ENCODE measurements at regions not wholly inside any gene's neighbourhood (a gene's known extent, or its start where the extent isn't known, plus 50 kb on each side); places are given as distances from the start of the nearest gene placed in this dataset.

- Mint-ChIP-seq H3K27ac (ENCODE audit: unreplicated experiment) (no peak overlapping the region), H3K36me3 (ENCODE audit: low read depth, unreplicated experiment) (no peaks in the 10 kb centered on the region), H3K9me3 (ENCODE audit: unreplicated experiment) (no peaks in the 10 kb centered on the region), H3K27me3 (ENCODE audit: unreplicated experiment) (no peaks in the 10 kb centered on the region), H3K4me3 (ENCODE audit: unreplicated experiment) (no peak overlapping the region), H3K4me1 (ENCODE audit: unreplicated experiment) (no peaks in the 10 kb centered on the region)
- TF ChIP-seq CTCF (IDR thresholded peaks at IDR 0.05; ENCODE audit: unreplicated experiment) = no peak
- DNase-seq (ENCODE audit: low spot score) = no peak
Measured at GRCh38 chr1:104353580-104353979, 603.9 kb downstream of the AMY1C start.

GRCh38 chr1:104358086-104358485 is 608.4 kb downstream of the AMY1C start:
- H3K27ac Mint-ChIP-seq (ENCODE audit: unreplicated experiment) = no peak overlapping the region
- H3K36me3 Mint-ChIP-seq (ENCODE audit: low read depth, unreplicated experiment) = no peaks in the 10 kb centered on the region
- H3K4me1 Mint-ChIP-seq (ENCODE audit: unreplicated experiment) = no peaks in the 10 kb centered on the region
- no peaks in the 10 kb centered on the region for H3K9me3 Mint-ChIP-seq (ENCODE audit: unreplicated experiment)
- H3K27me3 Mint-ChIP-seq (ENCODE audit: unreplicated experiment) = no peaks in the 10 kb centered on the region
- no peak for DNase-seq (ENCODE audit: low spot score)
- H3K4me3 Mint-ChIP-seq (ENCODE audit: unreplicated experiment) = no peak overlapping the region
- TF ChIP-seq CTCF (IDR thresholded peaks at IDR 0.05; ENCODE audit: unreplicated experiment) = no peak

GRCh38 chr1:104358621-104359020 is 608.9 kb downstream of the AMY1C start:
- Mint-ChIP-seq H3K9me3 (ENCODE audit: unreplicated experiment) (no peaks in the 10 kb centered on the region), H3K4me3 (ENCODE audit: unreplicated experiment) (no peak overlapping the region), H3K36me3 (ENCODE audit: low read depth, unreplicated experiment) (no peaks in the 10 kb centered on the region), H3K27me3 (ENCODE audit: unreplicated experiment) (no peaks in the 10 kb centered on the region), H3K4me1 (ENCODE audit: unreplicated experiment) (no peaks in the 10 kb centered on the region), H3K27ac (ENCODE audit: unreplicated experiment) (no peak overlapping the region)
- no peak for DNase-seq (ENCODE audit: low spot score)
- TF ChIP-seq CTCF (IDR thresholded peaks at IDR 0.05; ENCODE audit: unreplicated experiment) = no peak

GRCh38 chr1:104378414-104378813 is 628.7 kb downstream of the AMY1C start:
- Mint-ChIP-seq H3K9me3 (ENCODE audit: unreplicated experiment) (no peaks in the 10 kb centered on the region), H3K27ac (ENCODE audit: unreplicated experiment) (no peak overlapping the region), H3K27me3 (ENCODE audit: unreplicated experiment) (no peaks in the 10 kb centered on the region), H3K4me3 (ENCODE audit: unreplicated experiment) (no peak overlapping the region), H3K36me3 (ENCODE audit: low read depth, unreplicated experiment) (no peaks in the 10 kb centered on the region), H3K4me1 (ENCODE audit: unreplicated experiment) (no peaks in the 10 kb centered on the region)
- no peak for TF ChIP-seq CTCF (IDR thresholded peaks at IDR 0.05; ENCODE audit: unreplicated experiment)
- no peak for DNase-seq (ENCODE audit: low spot score)

- no peaks in the 10 kb centered on the region for H3K9me3 Mint-ChIP-seq (ENCODE audit: unreplicated experiment)
- no peaks in the 10 kb centered on the region for H3K4me1 Mint-ChIP-seq (ENCODE audit: unreplicated experiment)
- H3K36me3 Mint-ChIP-seq (ENCODE audit: low read depth, unreplicated experiment) = no peaks in the 10 kb centered on the region
- no peak overlapping the region for H3K4me3 Mint-ChIP-seq (ENCODE audit: unreplicated experiment)
- no peaks in the 10 kb centered on the region for H3K27me3 Mint-ChIP-seq (ENCODE audit: unreplicated experiment)
- no peak for TF ChIP-seq CTCF (IDR thresholded peaks at IDR 0.05; ENCODE audit: unreplicated experiment)
- no peak for DNase-seq (ENCODE audit: low spot score)
- no peak overlapping the region for H3K27ac Mint-ChIP-seq (ENCODE audit: unreplicated experiment)
Measured at GRCh38 chr1:104380003-104380402, 630.3 kb downstream of the AMY1C start.
